ENCODE measurements at regions not wholly inside any gene's neighbourhood (a gene's known extent, or its start where the extent isn't known, plus 50 kb on each side); places are given as distances from the start of the nearest gene placed in this dataset.

DNA sequence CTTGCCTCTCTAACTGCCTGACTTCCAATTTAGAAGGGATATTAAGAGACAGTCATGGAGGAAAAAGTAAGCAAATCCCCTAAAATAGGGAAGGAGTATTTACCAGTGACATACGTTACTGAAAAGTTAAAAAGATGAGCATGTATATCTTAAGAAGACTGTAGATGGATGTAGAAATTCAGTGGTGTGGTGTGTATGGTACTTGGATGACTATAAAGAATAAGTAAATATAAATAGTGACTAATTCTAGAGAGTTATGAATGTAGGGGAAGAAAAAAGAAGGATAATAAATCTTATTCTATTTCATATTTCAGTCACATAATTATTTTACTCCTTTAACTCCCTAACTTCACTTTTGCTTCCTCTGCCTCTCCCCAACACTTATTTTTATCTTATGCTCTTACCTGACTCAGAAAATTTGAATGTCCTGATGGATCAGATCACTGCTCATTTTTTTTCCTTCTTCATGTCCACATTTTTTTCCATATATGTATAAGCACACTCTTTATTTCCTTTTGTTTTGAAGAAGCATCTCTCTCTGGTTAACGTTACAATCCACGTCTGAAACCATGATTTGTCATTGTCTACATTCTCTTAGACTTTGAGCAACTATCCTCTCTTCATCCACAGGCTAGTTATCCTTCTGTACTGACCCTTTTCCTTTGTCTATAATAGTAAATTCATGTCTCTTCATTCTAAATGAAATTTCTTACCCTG is 422.7 kb upstream of the SYT1 start:
- TF ChIP-seq CTCF (IDR thresholded peaks at IDR 0.05) (no peak), POLR2AphosphoS5 (IDR thresholded peaks at IDR 0.05) (no peak)

Measured in prostate gland (tissue), 2 donors.